Lower leg skin (tissue), 3 donors: ENCODE measurements at regions not wholly inside any gene's neighbourhood (a gene's known extent, or its start where the extent isn't known, plus 50 kb on each side); places are given as distances from the start of the nearest gene placed in this dataset.

Experiments used
- CTCF ChIP-seq, 3 donors: fragments of 450-650 bp; IDR thresholded peaks; one replicate each; pipeline ENCODE4 v1.5.1; 2016; ENCODE audit warnings: antibody characterized with exemption in 3 of 3, mild to moderate bottlenecking in 3 of 3, moderate library complexity in 2 of 3
- POLR2A ChIP-seq, 2 donors: fragments of 450-650 bp; IDR thresholded peaks; one replicate each; pipeline ENCODE4 v1.6.1; 2016 to 2017; ENCODE audit warnings: antibody characterized with exemption in 2 of 2, mild to moderate bottlenecking in 1 of 2, moderate library complexity in 1 of 2

GRCh38 chr12:19844224-19844623 is 404.9 kb downstream of the AEBP2 start:
- TF ChIP-seq CTCF (IDR thresholded peaks at IDR 0.05) = no peak
- no peak for TF ChIP-seq POLR2A (IDR thresholded peaks at IDR 0.05)
